Kidney (tissue), 13 donors: ENCODE measurements at regions not wholly inside any gene's neighbourhood (a gene's known extent, or its start where the extent isn't known, plus 50 kb on each side); places are given as distances from the start of the nearest gene placed in this dataset.
A peak's percentile ranks its signal among the peaks of the same experiment; 100 is the strongest.

Source experiments
- DNase-seq, 5 donors: peaks; one replicate each; pipeline ENCODE4 v3.0.0-alpha.2; 2013 to 2020
- FAIRE-seq: peaks from 2 replicates; lab custom pipeline; 2012; peaks lifted over from hg19 to GRCh38; lab: Jason Lieb, UNC
- H3K27ac ChIP-seq, 2 donors: one replicate each; pipeline ENCODE4 v1.7.0; 2013; ENCODE audit warnings: low read depth in 2 of 2, low read length in 2 of 2, inconsistent platforms in 1 of 2
- H3K27me3 ChIP-seq: one replicate; pipeline ENCODE4 v1.7.1; 2013; ENCODE audit warnings: low read length, inconsistent platforms; ENCODE audit not compliant: control insufficient read depth, insufficient read depth
- H3K36me3 ChIP-seq, 3 donors: one replicate each; pipeline versions ENCODE4 v1.7.0 to v1.7.1; 2013; ENCODE audit warnings: low read length in 3 of 3, control low read depth in 1 of 3, inconsistent platforms in 1 of 3; ENCODE audit not compliant: insufficient read depth in 3 of 3, control insufficient read depth in 2 of 3
- H3K4me1 ChIP-seq, 3 donors: one replicate each; pipeline versions ENCODE4 v1.7.0 to v1.7.1; 2013; ENCODE audit warnings: low read length in 3 of 3, inconsistent platforms in 1 of 3, low read depth in 1 of 3; ENCODE audit not compliant: control insufficient read depth in 2 of 3, insufficient read depth in 2 of 3
- H3K4me3 ChIP-seq, 3 donors: one replicate each; pipeline versions ENCODE4 v1.7.0 to v1.8.1; 2013; ENCODE audit warnings: low read length in 3 of 3, control low read depth in 1 of 3, inconsistent platforms in 1 of 3
- H3K9ac ChIP-seq, 3 donors: one replicate each; pipeline versions ENCODE4 v1.7.0 to v1.7.1; 2013; ENCODE audit warnings: low read length in 3 of 3, control low read depth in 1 of 3, inconsistent platforms in 1 of 3
- H3K9me3 ChIP-seq, 3 donors: one replicate each; pipeline versions ENCODE4 v1.7.0 to v1.7.1; 2013; ENCODE audit warnings: low read length in 3 of 3, control low read depth in 1 of 3, inconsistent platforms in 1 of 3; ENCODE audit not compliant: control insufficient read depth in 2 of 3, insufficient read depth in 1 of 3
- intact Hi-C: fragments of 100-400 bp; cut with DNase I; formaldehyde crosslinking; loops from one replicate; pipeline ENCODE4 v1.11.1; 2022
- TF ChIP-seq, protein P1 (sequence below): IDR thresholded peaks from 3 replicates; pipeline ENCODE4 v1.5.1; 2012; ENCODE audit warnings: mild to moderate bottlenecking, moderate library complexity, borderline replicate concordance; ENCODE audit not compliant: insufficient read depth; ENCODE audit errors: extremely low read depth
- donor health status: control.
- donor health status: control.
- donor health status: control.
- donor health status: control.
- donor health status: control.
- donor health status: DM: yes; HTN: yes; CAD: no.
- donor health status: Normal renal cell carcinoma (clear cell type).

DNA sequence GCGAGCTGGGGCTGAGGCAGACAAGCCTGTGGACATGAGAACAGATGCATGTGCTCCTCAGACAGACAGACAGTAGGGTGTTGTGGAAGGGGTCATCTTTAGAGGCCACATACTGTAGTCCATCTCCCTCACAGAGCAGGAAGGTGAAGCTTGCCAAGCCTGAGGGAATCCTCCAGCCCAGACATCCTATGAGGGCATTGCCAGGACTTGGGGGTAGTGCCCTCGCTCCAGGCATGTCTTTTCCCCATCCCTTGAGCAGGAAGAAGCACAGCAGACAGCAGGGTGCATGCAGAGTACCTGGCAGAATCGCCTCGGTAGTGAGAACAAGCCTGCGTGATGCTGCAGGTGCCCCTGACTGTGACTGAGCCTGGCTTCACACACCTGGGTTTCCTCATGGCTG lies 66.5 kb upstream of the CLDN5 start:
- Histone ChIP-seq H3K4me3 (no peak overlapping the region), H3K4me1 (no peaks in the 10 kb centered on the region), H3K27ac (no peak overlapping the region), H3K9me3 (no peaks in the 10 kb centered on the region), H3K9ac (no peak overlapping the region), H3K36me3 (no peaks in the 10 kb centered on the region), H3K27me3 (no peaks in the 10 kb centered on the region)
- TF ChIP-seq, protein P1, sequence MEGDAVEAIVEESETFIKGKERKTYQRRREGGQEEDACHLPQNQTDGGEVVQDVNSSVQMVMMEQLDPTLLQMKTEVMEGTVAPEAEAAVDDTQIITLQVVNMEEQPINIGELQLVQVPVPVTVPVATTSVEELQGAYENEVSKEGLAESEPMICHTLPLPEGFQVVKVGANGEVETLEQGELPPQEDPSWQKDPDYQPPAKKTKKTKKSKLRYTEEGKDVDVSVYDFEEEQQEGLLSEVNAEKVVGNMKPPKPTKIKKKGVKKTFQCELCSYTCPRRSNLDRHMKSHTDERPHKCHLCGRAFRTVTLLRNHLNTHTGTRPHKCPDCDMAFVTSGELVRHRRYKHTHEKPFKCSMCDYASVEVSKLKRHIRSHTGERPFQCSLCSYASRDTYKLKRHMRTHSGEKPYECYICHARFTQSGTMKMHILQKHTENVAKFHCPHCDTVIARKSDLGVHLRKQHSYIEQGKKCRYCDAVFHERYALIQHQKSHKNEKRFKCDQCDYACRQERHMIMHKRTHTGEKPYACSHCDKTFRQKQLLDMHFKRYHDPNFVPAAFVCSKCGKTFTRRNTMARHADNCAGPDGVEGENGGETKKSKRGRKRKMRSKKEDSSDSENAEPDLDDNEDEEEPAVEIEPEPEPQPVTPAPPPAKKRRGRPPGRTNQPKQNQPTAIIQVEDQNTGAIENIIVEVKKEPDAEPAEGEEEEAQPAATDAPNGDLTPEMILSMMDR = no peak
- FAIRE-seq (no peak), DNase-seq (peak in 1 of 5 donors; percentile 59)
- intact Hi-C loops = no loop called here

DNA sequence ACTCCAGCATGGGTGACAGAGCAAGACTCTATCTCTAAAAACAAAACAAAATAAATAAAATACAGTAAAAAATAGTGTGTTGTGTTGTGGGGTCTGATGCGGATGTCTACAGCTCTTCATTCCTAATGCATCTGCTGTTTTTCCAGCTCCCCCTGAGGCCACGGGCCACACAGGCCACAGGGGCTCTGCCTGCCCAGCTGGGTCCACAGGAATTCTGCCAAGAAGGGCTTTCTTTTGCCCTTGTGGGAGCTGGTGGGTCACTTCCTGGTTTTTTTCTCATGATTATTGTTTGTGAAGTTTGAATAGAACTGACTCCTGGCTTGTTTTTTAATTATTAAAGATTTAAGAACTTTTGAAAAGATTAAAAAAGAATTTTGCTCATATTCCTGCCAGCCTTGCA lies 67.4 kb upstream of the CLDN5 start:
- TF ChIP-seq, protein P1 = no peak
- Histone ChIP-seq H3K27me3 (no peaks in the 10 kb centered on the region), H3K4me1 (no peaks in the 10 kb centered on the region), H3K36me3 (no peaks in the 10 kb centered on the region), H3K27ac (no peak overlapping the region), H3K4me3 (no peak overlapping the region), H3K9ac (no peak overlapping the region), H3K9me3 (no peaks in the 10 kb centered on the region)
- intact Hi-C loops = no loop called here
- no peak for FAIRE-seq
- DNase-seq = no peak

DNA sequence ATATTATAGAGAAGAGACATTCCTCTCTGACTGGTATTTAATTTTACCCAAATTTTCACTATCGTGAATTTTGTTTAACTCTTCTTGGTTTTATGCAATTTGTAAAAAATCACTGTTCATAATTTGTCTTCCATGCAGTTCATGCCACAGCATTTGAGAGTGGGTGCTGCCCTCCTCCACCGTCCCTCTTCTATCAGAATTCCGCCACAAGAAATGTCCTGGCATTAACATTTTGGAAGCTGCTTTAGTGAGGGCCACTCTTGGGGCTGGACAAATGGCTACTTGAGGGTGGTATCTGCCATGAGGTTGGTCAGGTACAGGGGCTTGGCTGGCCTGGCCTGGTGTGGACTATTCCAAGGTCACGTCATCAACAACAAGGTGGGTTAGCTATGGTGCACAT lies 68.3 kb upstream of the CLDN5 start:
- DNase-seq (peak in 1 of 5 donors; percentile 25), FAIRE-seq (no peak)
- H3K4me3 ChIP-seq = no peak overlapping the region
- intact Hi-C loops = no loop called here
- no peaks in the 10 kb centered on the region for H3K9me3 ChIP-seq
- no peaks in the 10 kb centered on the region for H3K27me3 ChIP-seq
- H3K36me3 ChIP-seq = no peaks in the 10 kb centered on the region
- H3K27ac ChIP-seq = no peak overlapping the region
- no peaks in the 10 kb centered on the region for H3K4me1 ChIP-seq
- H3K9ac ChIP-seq = no peak overlapping the region
- TF ChIP-seq, protein P1 = no peak

DNA sequence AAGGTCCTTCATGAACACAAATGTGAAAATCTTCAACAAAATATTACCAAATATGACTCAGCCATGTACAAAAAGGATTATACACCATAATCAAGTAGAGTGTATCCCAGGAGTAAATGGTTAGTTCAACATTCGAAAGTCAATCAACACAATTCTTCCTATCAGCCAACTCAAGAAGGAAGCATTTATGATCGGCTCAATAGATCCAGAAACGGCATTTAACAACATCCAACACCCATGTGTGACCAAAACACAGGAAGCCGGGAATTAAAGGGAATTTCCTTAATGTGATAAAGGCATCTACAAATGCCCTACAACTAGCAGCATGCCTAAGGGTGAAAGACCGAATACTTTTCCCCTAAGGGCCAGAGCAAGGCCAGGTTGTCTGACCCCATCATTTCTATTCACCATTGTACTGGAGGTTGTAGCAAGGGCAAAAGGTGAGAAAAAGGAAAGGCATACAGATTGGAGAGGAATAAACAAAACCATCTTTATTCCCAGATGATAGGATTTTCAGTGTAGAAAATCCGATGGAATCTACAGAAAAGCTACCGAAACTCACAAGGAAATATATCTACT lies 69.9 kb upstream of the CLDN5 start:
- H3K27ac ChIP-seq = no peak overlapping the region
- intact Hi-C loops = no loop called here
- FAIRE-seq = no peak

More for the DNA sequence above, 69.9 kb upstream of the CLDN5 start:
- no peaks in the 10 kb centered on the region for H3K9me3 ChIP-seq
- H3K9ac ChIP-seq = no peak overlapping the region
- TF ChIP-seq, protein P1 = no peak
- H3K4me3 ChIP-seq = no peak overlapping the region
- H3K4me1 ChIP-seq = peaks cover 0 to 2% (median 0%) of the 10 kb centered on the region in 3 donors
- no peaks in the 10 kb centered on the region for H3K27me3 ChIP-seq
- no peak for DNase-seq
- no peaks in the 10 kb centered on the region for H3K36me3 ChIP-seq
